Left lung (tissue), 4 donors: ENCODE measurements at regions not wholly inside any gene's neighbourhood (a gene's known extent, or its start where the extent isn't known, plus 50 kb on each side); places are given as distances from the start of the nearest gene placed in this dataset.

Experiments
- ATAC-seq: fragments of 200-7000 bp; cut with Tn5 transposase; one replicate; pipeline ENCODE4 v1.9.1; 2020; ENCODE audit warnings: moderate library complexity
- DNase-seq, 4 donors: peaks; one replicate each; pipeline ENCODE4 v3.0.0-alpha.2; 2013 to 2020
- H3K27ac ChIP-seq, 2 donors: fragments of 200-600 bp; sonication (generic) in 1 of 2; one replicate each; pipeline versions ENCODE4 v1.5.0 to v1.8.0; 2020 to 2021
- H3K27me3 ChIP-seq, 2 donors: fragments of 200-600 bp; sonication (generic) in 1 of 2; one replicate each; pipeline versions ENCODE4 v1.5.0 to v1.8.0; 2020 to 2021
- H3K36me3 ChIP-seq, 2 donors: fragments of 200-600 bp; sonication (generic) in 1 of 2; one replicate each; pipeline versions ENCODE4 v1.5.0 to v1.8.0; 2020 to 2021
- H3K4me1 ChIP-seq, 2 donors: fragments of 200-600 bp; one replicate each; pipeline ENCODE4 v1.8.0; 2021
- H3K4me3 ChIP-seq, 2 donors: fragments of 200-600 bp; sonication (generic) in 1 of 2; one replicate each; pipeline versions ENCODE4 v1.5.0 to v1.8.0; 2020 to 2021; ENCODE audit warnings: mild to moderate bottlenecking in 1 of 2
- H3K9me3 ChIP-seq, 2 donors: fragments of 200-600 bp; sonication (generic) in 1 of 2; one replicate each; pipeline versions ENCODE4 v1.5.0 to v1.8.0; 2020 to 2021
- CTCF ChIP-seq, 2 donors: fragments of 200-600 bp; sonication (generic) in 1 of 2; IDR thresholded peaks; one replicate each; pipeline versions ENCODE4 v1.5.0 to v1.8.0; 2021; ENCODE audit warnings: antibody characterized with exemption in 2 of 2
- intact Hi-C, 2 donors: fragments of 100-400 bp; cut with DNase I; formaldehyde crosslinking; loops; one replicate each; pipeline versions ENCODE4 v1.11.2 to v1.14.2; 2022
- donor health status: DM: no; HTN: yes; CAD: no.
- donor health status: DM: no; HTN: no; CAD: no.

GRCh38 chr17:15029469-15029868 is 235.7 kb downstream of the PMP22 start:
- Histone ChIP-seq H3K36me3 (no peaks in the 10 kb centered on the region), H3K9me3 (no peaks in the 10 kb centered on the region), H3K27ac (no peak overlapping the region), H3K4me1 (no peaks in the 10 kb centered on the region), H3K27me3 (peaks cover 0 to 4% of the 10 kb centered on the region in 2 donors), H3K4me3 (no peak overlapping the region)
- ATAC-seq (no peak), DNase-seq (no peak)
- no peak for TF ChIP-seq CTCF (IDR thresholded peaks at IDR 0.05)
- intact Hi-C loops: no loop called here

- Histone ChIP-seq H3K9me3 (no peaks in the 10 kb centered on the region), H3K4me3 (no peak overlapping the region), H3K36me3 (no peaks in the 10 kb centered on the region), H3K27me3 (peaks cover 0 to 4% of the 10 kb centered on the region in 2 donors), H3K4me1 (no peaks in the 10 kb centered on the region), H3K27ac (no peak overlapping the region)
- no peak for TF ChIP-seq CTCF (IDR thresholded peaks at IDR 0.05)
- intact Hi-C loops: no loop called here
- DNase-seq: no peak
- ATAC-seq: no peak
Observed at GRCh38 chr17:15027853-15028252, 237.3 kb downstream of the PMP22 start.

DNA sequence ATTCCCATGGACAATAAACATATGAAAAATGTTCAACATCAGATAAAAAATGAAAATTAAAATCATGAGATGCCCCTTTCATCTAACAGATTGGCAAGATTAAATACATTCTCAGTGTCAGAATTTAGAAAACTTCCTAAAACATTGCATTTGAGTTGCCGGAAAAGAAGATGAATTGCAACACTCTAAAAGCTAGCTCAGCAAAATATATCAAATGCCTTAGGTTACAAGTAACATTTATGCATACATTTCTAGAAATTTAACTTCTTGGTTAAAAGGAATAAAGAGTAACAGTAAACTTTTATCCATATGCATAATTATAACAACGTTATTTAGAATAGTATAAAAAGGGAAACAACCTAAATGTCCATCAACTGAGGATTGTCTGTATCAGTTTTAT is 239.0 kb downstream of the PMP22 start:
- no peak for ATAC-seq
- no peak overlapping the region for H3K4me3 ChIP-seq
- H3K27ac ChIP-seq: no peak overlapping the region
- H3K4me1 ChIP-seq: no peaks in the 10 kb centered on the region
- no peak for TF ChIP-seq CTCF (IDR thresholded peaks at IDR 0.05)
- peaks cover 0 to 4% of the 10 kb centered on the region in 2 donors for H3K27me3 ChIP-seq
- DNase-seq: no peak
- intact Hi-C loops: no loop called here
- no peaks in the 10 kb centered on the region for H3K36me3 ChIP-seq
- peaks cover 0 to 4% of the 10 kb centered on the region in 2 donors for H3K9me3 ChIP-seq

DNA sequence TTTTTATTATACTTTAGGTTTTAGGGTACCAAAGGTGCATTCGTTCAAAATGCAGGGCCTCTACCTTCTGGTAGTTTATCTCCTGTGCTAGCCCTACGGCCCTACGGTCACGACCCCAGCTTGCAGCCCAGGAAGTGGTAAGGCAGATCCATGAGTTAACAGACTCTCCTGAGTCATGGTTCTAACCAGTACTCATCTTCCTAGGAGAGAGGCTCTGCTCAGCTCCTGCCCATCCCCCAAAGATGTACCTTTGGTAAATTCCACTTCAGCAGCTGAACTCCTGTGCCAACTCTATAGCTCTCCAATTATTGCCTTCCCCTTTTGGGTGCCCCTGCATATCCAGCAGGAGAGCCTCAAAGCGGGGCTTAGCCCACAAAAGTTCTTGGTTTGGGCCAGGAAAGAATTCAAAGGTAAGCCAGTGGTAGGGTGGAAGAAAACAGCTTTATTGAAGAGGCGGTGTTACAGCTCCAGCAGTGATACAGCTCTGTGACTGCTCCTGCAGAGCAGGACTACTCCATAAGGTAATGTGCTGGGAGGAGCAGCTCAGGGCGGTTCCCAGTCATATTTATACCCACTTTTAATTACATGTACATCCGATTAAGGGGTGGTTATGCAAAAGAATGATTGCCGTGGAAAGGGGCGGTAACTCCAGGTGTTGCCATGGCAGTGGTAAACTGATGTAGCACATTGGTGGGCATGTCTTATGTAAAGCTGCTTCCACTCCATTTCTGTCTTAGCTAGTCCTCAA is 241.4 kb downstream of the PMP22 start:
- DNase-seq (no peak), ATAC-seq (no peak)
- Histone ChIP-seq H3K36me3 (no peaks in the 10 kb centered on the region), H3K27me3 (peaks cover 0 to 4% of the 10 kb centered on the region in 2 donors), H3K9me3 (peaks cover 0 to 4% of the 10 kb centered on the region in 2 donors), H3K27ac (no peak overlapping the region), H3K4me1 (no peaks in the 10 kb centered on the region), H3K4me3 (no peak overlapping the region)
- intact Hi-C loops: no loop called here
- no peak for TF ChIP-seq CTCF (IDR thresholded peaks at IDR 0.05)

GRCh38 chr17:15019158-15019557 is 246.0 kb downstream of the PMP22 start:
- intact Hi-C loops: no loop called here
- peaks cover 0 to 4% of the 10 kb centered on the region in 2 donors for H3K9me3 ChIP-seq
- no peaks in the 10 kb centered on the region for H3K36me3 ChIP-seq
- no peaks in the 10 kb centered on the region for H3K27me3 ChIP-seq
- ATAC-seq (no peak), DNase-seq (no peak)
- no peak overlapping the region for H3K4me3 ChIP-seq
- no peak for TF ChIP-seq CTCF (IDR thresholded peaks at IDR 0.05)
- H3K4me1 ChIP-seq: no peaks in the 10 kb centered on the region
- no peak overlapping the region for H3K27ac ChIP-seq
